GM23338 (cell line): ENCODE measurements at regions not wholly inside any gene's neighbourhood (a gene's known extent, or its start where the extent isn't known, plus 50 kb on each side); places are given as distances from the start of the nearest gene placed in this dataset.

ENCODE experiments used
- ATAC-seq: fragments of 200-7000 bp; cut with Tn5 transposase; 3 replicates; pipeline ENCODE4 v1.9.1; 2020
- DNase-seq: peaks from one replicate; pipeline ENCODE4 v3.0.0-alpha.2; 2015; ENCODE audit warnings: low spot score
- H2AFZ ChIP-seq: fragments of 200-600 bp; sonication (generic); 2 replicates; pipeline ENCODE4 v1.8.0; 2016; ENCODE audit warnings: antibody characterized with exemption, mild to moderate bottlenecking, moderate library complexity
- H3F3A ChIP-seq: fragments of 200-600 bp; sonication (generic); replicated peaks from 2 replicates; pipeline ENCODE4 v1.8.0; 2017; ENCODE audit warnings: antibody characterized with exemption, mixed run types, low read depth
- H3K27ac ChIP-seq: fragments of 200-600 bp; sonication (generic); 2 replicates; pipeline ENCODE4 v1.6.1; 2016; ENCODE audit warnings: low read depth
- H3K27me3 ChIP-seq: fragments of 200-600 bp; sonication (generic); 2 replicates; pipeline ENCODE4 v1.8.0; 2016; ENCODE audit warnings: mild to moderate bottlenecking, mixed run types, moderate library complexity; ENCODE audit not compliant: insufficient read depth
- H3K36me3 ChIP-seq: fragments of 200-600 bp; sonication (generic); 2 replicates; pipeline ENCODE4 v1.8.0; 2016; ENCODE audit warnings: mild to moderate bottlenecking; ENCODE audit not compliant: insufficient read depth
- H3K4me1 ChIP-seq: fragments of 200-600 bp; sonication (generic); 2 replicates; pipeline ENCODE4 v1.8.0; 2016; ENCODE audit warnings: mild to moderate bottlenecking, moderate library complexity; ENCODE audit not compliant: insufficient read depth
- H3K4me2 ChIP-seq: fragments of 200-600 bp; sonication (generic); 2 replicates; pipeline ENCODE4 v1.7.1; 2017; ENCODE audit warnings: mixed run types
- H3K4me3 ChIP-seq: fragments of 200-600 bp; sonication (generic); 2 replicates; pipeline ENCODE4 v1.6.1; 2016; ENCODE audit warnings: mixed run types
- H3K79me2 ChIP-seq: fragments of 200-600 bp; sonication (generic); replicated peaks from 2 replicates; pipeline ENCODE4 v1.8.0; 2017; ENCODE audit warnings: mild to moderate bottlenecking; ENCODE audit not compliant: insufficient read depth
- H3K9me2 ChIP-seq: fragments of 200-600 bp; sonication (generic); 2 replicates; pipeline ENCODE4 v1.8.0; 2017; ENCODE audit not compliant: insufficient read depth
- H4K20me1 ChIP-seq: fragments of 200-600 bp; sonication (generic); replicated peaks from 2 replicates; pipeline ENCODE4 v1.8.0; 2017; ENCODE audit warnings: mild to moderate bottlenecking; ENCODE audit not compliant: insufficient read depth
- H3K27ac Mint-ChIP-seq: 2 replicates; pipeline ENCODE4 v1.8.0; 2020; ENCODE audit warnings: inconsistent platforms, mild to moderate bottlenecking, moderate library complexity, mixed read lengths
- H3K27me3 Mint-ChIP-seq: 3 replicates; pipeline ENCODE4 v1.8.0; 2022; ENCODE audit warnings: low read depth, mild to moderate bottlenecking, moderate library complexity, mixed read lengths, inconsistent platforms; ENCODE audit not compliant: insufficient read depth, poor library complexity
- H3K36me3 Mint-ChIP-seq: 3 replicates; pipeline ENCODE4 v1.8.0; 2021; ENCODE audit warnings: low read depth, mild to moderate bottlenecking, inconsistent platforms, moderate library complexity, mixed read lengths
- H3K4me1 Mint-ChIP-seq: 3 replicates; pipeline ENCODE4 v1.8.0; 2020; ENCODE audit warnings: mild to moderate bottlenecking, inconsistent platforms, mixed read lengths
- H3K4me3 Mint-ChIP-seq: 3 replicates; pipeline ENCODE4 v1.8.0; 2021; ENCODE audit warnings: moderate library complexity, mild to moderate bottlenecking, inconsistent platforms, mixed read lengths
- H3K9me3 Mint-ChIP-seq: 3 replicates; pipeline ENCODE4 v1.8.0; 2020; ENCODE audit warnings: moderate library complexity, mild to moderate bottlenecking, inconsistent platforms, mixed read lengths
- CREB1 ChIP-seq: fragments of 250-450 bp; sonication (Bioruptor Pico); IDR thresholded peaks from 2 replicates; pipeline ENCODE4 v1.5.0; 2020; ENCODE audit warnings: low read depth, mild to moderate bottlenecking, moderate library complexity
- CTCF ChIP-seq, 2 experiments: fragments of 200-600 bp in 1 of 2; sonication (generic) in 1 of 2; conservative IDR thresholded peaks; 2 replicates each; pipeline versions ENCODE4 v1.5.1 to v1.6.1; 2016 to 2017; ENCODE audit warnings: antibody characterized with exemption in 2 of 2, low read depth in 2 of 2, mild to moderate bottlenecking in 2 of 2, moderate library complexity in 1 of 2
- EZH2 ChIP-seq: fragments of 200-600 bp; sonication (generic); IDR thresholded peaks from one replicate; pipeline ENCODE4 v1.8.0; 2017; ENCODE audit warnings: antibody characterized with exemption, mild to moderate bottlenecking, low read depth; ENCODE audit not compliant: unreplicated experiment
- EZH2phosphoT487 ChIP-seq: fragments of 200-600 bp; sonication (generic); IDR thresholded peaks from one replicate; pipeline ENCODE4 v1.8.1; 2018; ENCODE audit warnings: antibody characterized with exemption; ENCODE audit not compliant: unreplicated experiment
- JUNB ChIP-seq: IDR thresholded peaks from one replicate; pipeline ENCODE4 v1.6.1; 2016; ENCODE audit warnings: antibody characterized with exemption; ENCODE audit not compliant: unreplicated experiment
- NANOG ChIP-seq: IDR thresholded peaks from 2 replicates; pipeline ENCODE4 v1.6.1; 2016; ENCODE audit warnings: antibody characterized with exemption, borderline replicate concordance
- POLR2AphosphoS5 ChIP-seq: IDR thresholded peaks from 2 replicates; pipeline ENCODE4 v1.6.1; 2016; ENCODE audit warnings: antibody characterized with exemption, low read depth
- REST ChIP-seq: IDR thresholded peaks from one replicate; pipeline ENCODE4 v1.6.1; 2018; ENCODE audit warnings: antibody characterized with exemption; ENCODE audit not compliant: unreplicated experiment
- STAT1 ChIP-seq: IDR thresholded peaks from one replicate; pipeline ENCODE4 v1.6.1; 2016; ENCODE audit warnings: antibody characterized with exemption; ENCODE audit not compliant: unreplicated experiment
- ZNF114 ChIP-seq: fragments of 250-450 bp; sonication (Bioruptor Pico); IDR thresholded peaks from 2 replicates; pipeline ENCODE4 v1.5.0; 2020; ENCODE audit warnings: mild to moderate bottlenecking, moderate library complexity
- ZNF331 ChIP-seq: fragments of 250-450 bp; sonication (Bioruptor Pico); IDR thresholded peaks from 2 replicates; pipeline ENCODE4 v1.5.0; 2020; ENCODE audit warnings: low read depth, mild to moderate bottlenecking, moderate library complexity
- TF ChIP-seq, protein P1 (sequence below): IDR thresholded peaks from 2 replicates; pipeline ENCODE4 v1.6.1; 2016; ENCODE audit warnings: antibody characterized with exemption

- H4K20me1 ChIP-seq, result no peaks in the 10 kb centered on the region
- H3K4me1 ChIP-seq, result no peaks in the 10 kb centered on the region
- no peak overlapping the region for H3K4me2 ChIP-seq
- peaks cover 2% of the 10 kb centered on the region; the same call in 1 of the 2 replicates for H3K9me2 ChIP-seq
- H2AFZ ChIP-seq, result no peak overlapping the region
- no peaks in the 10 kb centered on the region for H3F3A ChIP-seq
- H3K36me3 Mint-ChIP-seq, result no peaks in the 10 kb centered on the region
- H3K4me3 ChIP-seq, result no peak overlapping the region
- H3K27me3 ChIP-seq, result no peaks in the 10 kb centered on the region
- no peaks in the 10 kb centered on the region for H3K27me3 Mint-ChIP-seq
- H3K9me3 Mint-ChIP-seq, result peaks cover 58% of the 10 kb centered on the region
- no peak for TF ChIP-seq CTCF (conservative IDR thresholded peaks at IDR 0.05; ENCODE audit: low read depth in 2 of 2)
- no peak for TF ChIP-seq EZH2
- no peak for TF ChIP-seq STAT1
- TF ChIP-seq REST, result no peak
- no peak for TF ChIP-seq ZNF114 (CRISPR knock-in tag)
- TF ChIP-seq POLR2AphosphoS5, result no peak
- no peak for TF ChIP-seq EZH2phosphoT487
- no peak for TF ChIP-seq ZNF331
- TF ChIP-seq NANOG, result no peak
- TF ChIP-seq, protein P1, sequence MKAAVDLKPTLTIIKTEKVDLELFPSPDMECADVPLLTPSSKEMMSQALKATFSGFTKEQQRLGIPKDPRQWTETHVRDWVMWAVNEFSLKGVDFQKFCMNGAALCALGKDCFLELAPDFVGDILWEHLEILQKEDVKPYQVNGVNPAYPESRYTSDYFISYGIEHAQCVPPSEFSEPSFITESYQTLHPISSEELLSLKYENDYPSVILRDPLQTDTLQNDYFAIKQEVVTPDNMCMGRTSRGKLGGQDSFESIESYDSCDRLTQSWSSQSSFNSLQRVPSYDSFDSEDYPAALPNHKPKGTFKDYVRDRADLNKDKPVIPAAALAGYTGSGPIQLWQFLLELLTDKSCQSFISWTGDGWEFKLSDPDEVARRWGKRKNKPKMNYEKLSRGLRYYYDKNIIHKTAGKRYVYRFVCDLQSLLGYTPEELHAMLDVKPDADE, result no peak
- TF ChIP-seq CREB1 (CRISPR knock-in tag), result no peak
- no peak for TF ChIP-seq JUNB
- DNase-seq (no peak), ATAC-seq (no peak)
- H3K4me3 Mint-ChIP-seq, result no peak overlapping the region
- no peaks in the 10 kb centered on the region for H3K4me1 Mint-ChIP-seq
- peaks cover 2% of the 10 kb centered on the region; the same call in 1 of the 2 replicates for H3K36me3 ChIP-seq
- H3K79me2 ChIP-seq, result no peaks in the 10 kb centered on the region
- no peak overlapping the region for H3K27ac Mint-ChIP-seq
- H3K27ac ChIP-seq, result no peak overlapping the region
Observed at GRCh38 chr11:41897991-41898390, 438.5 kb upstream of the LRRC4C start.
